CD14-positive monocyte (primary cell): ENCODE measurements at regions not wholly inside any gene's neighbourhood (a gene's known extent, or its start where the extent isn't known, plus 50 kb on each side); places are given as distances from the start of the nearest gene placed in this dataset.
A peak's percentile ranks its signal among the peaks of the same experiment; 100 is the strongest.

Experiments used
- DNase-seq, 3 donors: peaks; one replicate each; pipeline ENCODE4 v3.0.0-alpha.2; 2011 to 2022
- H2AFZ ChIP-seq: 2 replicates; pipeline ENCODE4 v1.6.0; 2012; ENCODE audit warnings: mild to moderate bottlenecking, low read depth, low read length, inconsistent platforms; ENCODE audit not compliant: insufficient read depth, poor library complexity, severe bottlenecking
- H3K27ac ChIP-seq, 2 donors: 1 replicate in 1 of 2; 2 replicates in 1 of 2; pipeline ENCODE4 v1.5.1; 2012 to 2013; ENCODE audit warnings: low read length in 2 of 2, control low read depth in 1 of 2, inconsistent platforms in 1 of 2, low read depth in 1 of 2, mild to moderate bottlenecking in 1 of 2
- H3K27me3 ChIP-seq, 2 donors: one replicate each; pipeline versions ENCODE4 v1.6.0 to v1.6.1; 2011 to 2013; ENCODE audit warnings: low read length in 2 of 2; ENCODE audit not compliant: control insufficient read depth in 2 of 2, insufficient read depth in 2 of 2
- H3K36me3 ChIP-seq, 2 donors: replicated peaks in 1 of 2; 1 replicate in 1 of 2; 2 replicates in 1 of 2; pipeline versions ENCODE4 v1.5.1 to v1.6.1; 2012 to 2013; ENCODE audit warnings: low read length in 2 of 2, control low read depth in 1 of 2, inconsistent platforms in 1 of 2, mild to moderate bottlenecking in 1 of 2; ENCODE audit not compliant: insufficient read depth in 2 of 2, control insufficient read depth in 1 of 2
- H3K4me1 ChIP-seq, 2 donors: 1 replicate in 1 of 2; 2 replicates in 1 of 2; pipeline versions ENCODE4 v1.5.1 to v1.6.1; 2012 to 2013; ENCODE audit warnings: low read length in 2 of 2, control low read depth in 1 of 2, inconsistent platforms in 1 of 2, mild to moderate bottlenecking in 1 of 2, moderate library complexity in 1 of 2; ENCODE audit not compliant: insufficient read depth in 2 of 2, control insufficient read depth in 1 of 2
- H3K4me2 ChIP-seq: replicated peaks from 2 replicates; pipeline ENCODE3; 2012; ENCODE audit warnings: low read length, moderate library complexity, mild to moderate bottlenecking; ENCODE audit not compliant: poor library complexity, severe bottlenecking; ENCODE audit errors: extremely low read depth
- H3K4me3 ChIP-seq, 3 experiments: fragments of 200-600 bp in 1 of 3; sonication (generic) in 1 of 3; replicated peaks in 1 of 3; 1 replicate in 2 of 3; 2 replicates in 1 of 3; pipeline ENCODE4 v1.5.1; 2011 to 2013; ENCODE audit warnings: low read length in 3 of 3, mild to moderate bottlenecking in 3 of 3, control low read depth in 2 of 3, low read depth in 2 of 3, inconsistent platforms in 1 of 3, moderate library complexity in 1 of 3
- H3K79me2 ChIP-seq: 2 replicates; pipeline ENCODE4 v1.6.0; 2012; ENCODE audit warnings: mild to moderate bottlenecking, control low read depth, inconsistent platforms, low read length, moderate library complexity; ENCODE audit not compliant: insufficient read depth
- H3K9ac ChIP-seq: 2 replicates; pipeline ENCODE4 v1.6.0; 2017; ENCODE audit warnings: low read length, mild to moderate bottlenecking; ENCODE audit not compliant: insufficient read depth, poor library complexity, severe bottlenecking
- H3K9me3 ChIP-seq, 2 donors: replicated peaks in 1 of 2; 1 replicate in 1 of 2; 2 replicates in 1 of 2; pipeline versions ENCODE4 v1.5.1 to v1.6.1; 2012 to 2013; ENCODE audit warnings: low read length in 2 of 2, control low read depth in 1 of 2; ENCODE audit not compliant: control insufficient read depth in 1 of 2, insufficient read depth in 1 of 2
- H4K20me1 ChIP-seq: 2 replicates; pipeline ENCODE4 v1.6.0; 2012; ENCODE audit warnings: mild to moderate bottlenecking, low read length, control low read depth, moderate library complexity; ENCODE audit not compliant: insufficient read depth
- H3K27ac Mint-ChIP-seq, 7 donors: one replicate each; pipeline ENCODE4 v1.8.0; 2020; ENCODE audit warnings: mild to moderate bottlenecking in 7 of 7, mixed read lengths in 7 of 7, moderate library complexity in 6 of 7, inconsistent platforms in 2 of 7
- H3K27me3 Mint-ChIP-seq, 3 donors: one replicate each; pipeline ENCODE4 v1.8.0; 2021 to 2022; ENCODE audit warnings: low read depth in 3 of 3, mild to moderate bottlenecking in 3 of 3, mixed read lengths in 3 of 3, moderate library complexity in 3 of 3, inconsistent platforms in 1 of 3
- H3K36me3 Mint-ChIP-seq, 2 donors: one replicate each; pipeline ENCODE4 v1.8.0; 2020; ENCODE audit warnings: mixed read lengths in 2 of 2, inconsistent platforms in 1 of 2, mild to moderate bottlenecking in 1 of 2
- H3K4me1 Mint-ChIP-seq: one replicate; pipeline ENCODE4 v1.8.0; 2020; ENCODE audit warnings: mild to moderate bottlenecking, mixed read lengths
- H3K4me3 Mint-ChIP-seq, 2 donors: one replicate each; pipeline ENCODE4 v1.8.0; 2020; ENCODE audit warnings: mild to moderate bottlenecking in 2 of 2, mixed read lengths in 2 of 2, moderate library complexity in 1 of 2
- H3K9me3 Mint-ChIP-seq, 7 donors: one replicate each; pipeline ENCODE4 v1.8.0; 2020 to 2022; ENCODE audit warnings: mixed read lengths in 7 of 7, mild to moderate bottlenecking in 6 of 7, moderate library complexity in 6 of 7, inconsistent platforms in 2 of 7
- CTCF ChIP-seq: fragments of 200-600 bp; IDR thresholded peaks from one replicate; pipeline ENCODE4 v1.8.0; 2022; ENCODE audit warnings: antibody characterized with exemption, mild to moderate bottlenecking
- WGBS: methylation state at CpG from one replicate; pipeline ENCODE4 v1.1.5; 2013; ENCODE audit warnings: missing lambda C conversion rate; ENCODE audit not compliant: insufficient coverage; 5-methylcytosine and 5-hydroxymethylcytosine counted together
- intact Hi-C, 2 donors: fragments of 100-400 bp; cut with micrococcal nuclease; formaldehyde crosslinking; loops; one replicate each; pipeline versions ENCODE4 v1.15.0 to v1.15.1; 2023

- Histone ChIP-seq H3K9ac (no peak overlapping the region), H3K4me3 (no peak overlapping the region), H3K27me3 (peaks cover 0 to 6% of the 10 kb centered on the region in 2 donors), H3K9me3 (no peaks in the 10 kb centered on the region), H4K20me1 (no peaks in the 10 kb centered on the region), H3K4me1 (no peaks in the 10 kb centered on the region), H3K4me2 (no peak overlapping the region), H3K27ac (no peak overlapping the region), H3K79me2 (no peaks in the 10 kb centered on the region), H2AFZ (no peak overlapping the region), H3K36me3 (no peaks in the 10 kb centered on the region)
- H3K4me3 Mint-ChIP-seq: no peak overlapping the region
- peak overlapping the region in 2 of 7 donors; percentile 42 to 47 for H3K27ac Mint-ChIP-seq
- no peaks in the 10 kb centered on the region for H3K36me3 Mint-ChIP-seq
- peaks cover 3 to 15% (median 12%) of the 10 kb centered on the region in 3 donors for H3K27me3 Mint-ChIP-seq
- H3K9me3 Mint-ChIP-seq: peaks cover 7 to 29% (median 17%) of the 10 kb centered on the region in 7 donors
- no peak for TF ChIP-seq CTCF
- no peak for DNase-seq
- peaks cover 6% of the 10 kb centered on the region for H3K4me1 Mint-ChIP-seq
- intact Hi-C loops: no loop called here
- WGBS: 87% methylated on average over 14 of the region's 18 CpGs
These were observed 88.9 kb downstream of the SIK1 start for GRCh38 chr21:43337901-43338655.

- H3K36me3 Mint-ChIP-seq: no peaks in the 10 kb centered on the region
- Histone ChIP-seq H3K4me2 (no peak overlapping the region), H4K20me1 (no peaks in the 10 kb centered on the region), H3K27ac (no peak overlapping the region), H3K4me1 (no peaks in the 10 kb centered on the region), H3K9me3 (no peaks in the 10 kb centered on the region), H2AFZ (no peak overlapping the region), H3K9ac (no peak overlapping the region), H3K4me3 (no peak overlapping the region), H3K79me2 (no peaks in the 10 kb centered on the region), H3K36me3 (no peaks in the 10 kb centered on the region), H3K27me3 (peaks cover 0 to 6% of the 10 kb centered on the region in 2 donors)
- intact Hi-C loops: no loop called here
- DNase-seq: no peak
- TF ChIP-seq CTCF: no peak
- H3K27me3 Mint-ChIP-seq: peaks cover 3 to 18% (median 13%) of the 10 kb centered on the region in 3 donors
- H3K4me3 Mint-ChIP-seq: no peak overlapping the region
- 89% methylated on average over 9 of the region's 10 CpGs for WGBS
- H3K4me1 Mint-ChIP-seq: peaks cover 17% of the 10 kb centered on the region
- H3K27ac Mint-ChIP-seq: no peak overlapping the region
- H3K9me3 Mint-ChIP-seq: peaks cover 5 to 27% (median 17%) of the 10 kb centered on the region in 7 donors
These were observed 91.8 kb downstream of the SIK1 start for GRCh38 chr21:43335119-43335518.
